Inflammatory macrophage treated with lipopolysaccharide for 4 hours (primary cell): ENCODE measurements at regions not wholly inside any gene's neighbourhood (a gene's known extent, or its start where the extent isn't known, plus 50 kb on each side); places are given as distances from the start of the nearest gene placed in this dataset.
"Not testable (repeated sequence)": the region's sequence is repeated elsewhere in the genome, so short reads cannot be mapped to it uniquely, and the experiment has no call there.

ENCODE experiments used
- DNase-seq: peaks from one replicate; pipeline ENCODE4 v3.0.0-alpha.2; 2020

DNA sequence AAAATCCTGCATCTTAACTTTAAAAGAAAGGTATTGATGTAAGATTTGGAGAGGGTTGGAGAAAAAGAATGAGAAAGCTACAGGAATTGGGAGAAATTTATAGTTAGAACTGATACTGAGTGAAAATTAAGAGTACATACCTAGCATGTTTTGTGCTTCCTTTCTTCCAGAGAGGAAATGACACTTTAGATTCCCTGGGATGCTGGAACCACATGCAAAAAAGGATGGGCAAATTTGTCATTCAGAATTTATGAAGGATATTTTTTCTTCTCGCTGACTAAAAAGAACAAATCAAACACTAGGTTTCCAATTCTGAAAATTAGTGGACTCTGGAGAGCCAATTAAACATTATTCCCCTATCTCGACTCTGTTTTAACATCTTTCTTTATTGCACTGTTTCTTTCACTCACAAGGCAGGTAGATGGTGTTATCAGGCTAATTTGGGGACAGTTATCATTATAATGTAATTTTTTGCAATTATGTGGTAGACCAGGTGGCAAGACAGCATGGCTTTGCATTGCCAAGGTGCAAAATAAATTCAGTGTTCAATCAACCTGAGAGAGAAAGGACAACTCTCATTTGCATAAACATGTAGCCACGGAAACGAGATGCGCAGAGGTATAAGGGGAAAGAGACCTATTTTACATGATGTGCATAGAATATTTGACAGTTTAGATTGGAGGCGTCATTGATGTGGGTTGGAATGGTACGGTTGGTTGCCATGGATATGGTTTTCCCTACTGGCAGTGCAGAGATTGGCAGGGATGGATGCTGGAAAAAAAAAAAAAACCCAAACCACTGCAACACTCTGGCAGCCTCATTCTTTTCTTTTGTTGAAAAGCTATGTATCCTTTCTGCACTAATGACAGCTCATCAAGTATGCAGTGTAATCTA lies 320.4 kb upstream of the CCNH start:
- DNase-seq: no peak

DNA sequence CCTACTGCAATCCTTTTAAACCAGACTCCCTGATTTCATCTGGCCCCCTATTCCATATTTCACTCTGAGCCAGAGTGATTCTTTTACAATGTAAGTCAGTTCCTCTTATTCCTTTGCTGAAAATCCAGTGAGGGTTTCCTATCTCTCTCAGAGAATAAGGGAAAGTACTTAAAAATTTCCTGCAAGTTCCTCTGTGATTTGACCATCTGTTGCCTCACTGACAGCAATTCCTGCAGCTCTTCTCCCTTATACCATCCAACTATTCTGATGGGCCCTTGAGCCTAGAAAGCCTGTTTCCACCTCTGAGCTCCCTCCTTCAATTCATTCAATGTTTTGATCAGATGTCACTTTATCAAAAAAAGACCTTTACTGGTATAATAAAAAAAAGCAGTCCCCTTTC lies 317.1 kb upstream of the CCNH start:
- DNase-seq: no peak

DNA sequence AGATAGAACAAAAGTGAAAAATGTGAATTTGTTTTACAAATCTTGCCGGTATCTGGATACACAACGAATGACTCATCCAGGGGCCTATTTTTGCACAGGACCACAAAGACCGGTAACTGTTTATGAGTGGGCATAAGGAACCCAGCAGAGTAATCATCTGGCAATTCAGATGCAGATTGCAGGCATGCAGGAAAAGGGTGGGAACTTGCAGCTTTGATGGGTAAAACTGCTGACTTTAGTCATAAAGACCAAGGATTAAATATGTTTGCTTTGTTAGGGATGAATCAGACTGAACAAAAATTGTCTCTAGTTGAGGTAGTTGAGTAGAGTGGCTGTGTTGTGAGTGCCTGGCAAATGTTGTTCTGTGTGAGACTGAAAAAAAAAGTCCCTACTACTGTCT lies 309.6 kb upstream of the CCNH start:
- DNase-seq: no peak

DNA sequence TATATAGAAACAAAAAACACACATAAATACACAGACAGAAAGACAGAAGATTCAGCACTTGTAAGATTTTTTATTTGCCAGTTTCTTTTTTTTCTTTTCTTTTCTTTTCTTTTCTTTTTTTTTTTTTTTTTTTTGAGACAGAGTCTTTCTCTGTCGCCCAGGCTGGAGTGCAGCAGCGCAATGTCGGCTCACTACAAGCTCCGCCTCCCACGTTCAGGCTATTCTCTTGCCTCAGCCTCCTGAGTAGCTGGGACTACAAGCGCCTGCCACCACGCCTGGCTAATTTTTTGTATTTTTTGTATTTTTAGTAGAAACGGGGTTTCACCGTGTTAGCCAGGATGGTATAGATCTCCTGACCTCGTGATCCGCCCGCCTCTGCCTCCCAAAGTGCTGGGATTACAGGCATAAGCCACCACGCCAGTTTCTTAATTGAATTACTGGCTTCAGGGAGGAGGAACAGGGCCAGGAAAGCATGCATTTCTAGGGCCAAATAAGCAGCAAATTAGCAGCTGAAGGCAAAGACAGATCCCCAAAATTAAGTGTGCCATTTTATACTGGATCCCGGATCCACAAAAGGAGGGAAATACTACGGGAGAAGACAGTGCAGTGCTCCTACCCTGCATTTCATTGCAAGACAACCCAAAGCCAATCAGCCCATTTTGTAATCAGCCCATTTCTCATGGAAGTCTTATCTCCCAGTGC lies 305.6 kb upstream of the CCNH start:
- not testable (repeated sequence) for DNase-seq

DNA sequence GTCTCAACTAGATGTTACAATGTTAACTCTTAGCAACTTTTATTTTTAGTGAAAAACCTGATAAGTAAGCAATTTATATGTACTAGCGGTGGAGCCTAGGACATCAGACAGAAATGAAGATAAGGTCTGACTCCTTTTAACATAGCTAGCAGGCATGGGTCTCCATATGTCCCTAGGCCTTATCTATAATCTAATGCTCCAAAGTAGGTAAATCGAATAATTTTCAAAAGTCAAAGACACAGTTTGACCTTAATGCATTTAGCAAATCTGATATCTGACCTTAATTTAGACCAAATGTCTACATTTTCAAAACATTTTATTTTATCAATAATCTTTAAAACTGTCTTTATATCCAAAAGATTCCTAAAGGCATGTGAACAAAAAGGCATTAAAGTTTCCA lies 305.0 kb upstream of the CCNH start:
- no peak for DNase-seq

DNA sequence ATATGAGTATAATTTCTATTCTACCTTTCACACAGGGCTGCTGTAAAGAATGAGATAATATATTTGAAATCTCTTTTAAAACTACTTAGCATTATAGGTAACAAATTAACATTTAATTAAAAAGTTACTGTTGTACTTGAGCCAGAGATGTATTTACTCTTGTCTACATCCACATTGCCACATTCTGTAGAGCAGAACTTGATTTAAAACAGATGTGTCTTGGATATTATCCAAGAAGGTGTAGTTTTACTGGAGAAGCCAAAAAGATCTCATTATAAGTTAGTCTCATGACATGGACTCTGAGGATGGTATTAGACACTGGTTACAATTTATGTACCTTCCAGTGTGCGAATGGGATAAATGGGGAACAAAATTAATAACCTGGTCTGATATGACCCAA lies 293.1 kb upstream of the CCNH start:
- no peak for DNase-seq

DNA sequence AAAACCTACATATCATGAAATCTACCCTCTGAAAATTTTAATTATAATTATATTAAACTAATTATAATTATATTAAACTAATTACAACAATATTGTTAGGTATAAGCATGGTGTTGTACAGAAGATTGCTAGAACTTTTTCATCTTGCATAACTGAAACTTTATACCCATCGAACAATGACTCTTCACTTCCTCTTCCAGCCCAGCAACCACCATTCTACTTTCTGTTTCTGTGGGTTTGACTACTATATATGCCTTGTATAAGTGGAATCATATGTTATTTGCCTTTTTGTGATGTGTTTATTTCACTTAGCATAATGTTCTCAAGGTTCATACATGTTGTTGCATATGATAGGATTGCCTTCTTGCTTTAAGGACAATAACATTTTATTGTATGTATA lies 274.2 kb upstream of the CCNH start:
- no peak for DNase-seq

DNA sequence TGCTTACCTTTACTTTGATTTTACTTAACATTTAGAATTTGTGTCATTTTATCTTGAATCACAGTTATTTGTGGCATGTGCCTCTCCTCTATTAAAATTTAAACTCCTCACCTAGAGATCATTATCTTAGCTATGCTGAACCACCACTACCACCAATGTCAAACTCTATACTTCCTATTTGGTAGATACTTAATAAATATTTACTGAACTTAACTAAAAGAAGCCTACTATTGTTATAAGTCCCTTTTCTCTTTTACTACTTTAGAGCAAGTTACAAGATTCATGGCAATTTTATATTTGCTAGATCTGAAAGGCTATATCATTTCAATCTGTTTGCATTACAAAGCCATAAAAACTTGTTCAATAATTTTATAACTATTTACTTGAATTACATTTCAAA lies 273.3 kb upstream of the CCNH start:
- no peak for DNase-seq

DNA sequence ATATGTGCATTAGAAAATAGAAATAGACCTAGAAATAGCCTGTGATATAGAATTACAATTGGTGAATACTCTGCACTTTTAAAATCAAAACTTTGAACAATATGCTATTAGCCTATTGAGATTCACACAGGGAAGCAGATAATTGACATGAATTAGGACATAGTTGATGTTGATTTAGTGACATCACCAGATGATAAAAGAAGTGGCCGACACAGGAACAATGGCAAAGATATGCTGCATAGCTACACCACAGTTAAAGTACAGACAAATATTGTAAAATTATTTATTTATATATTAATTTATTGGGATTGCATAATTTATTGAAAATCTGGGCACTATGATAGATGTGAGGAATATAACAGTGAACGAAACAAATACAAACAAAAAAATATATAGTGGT lies 261.5 kb upstream of the CCNH start:
- no peak for DNase-seq

DNA sequence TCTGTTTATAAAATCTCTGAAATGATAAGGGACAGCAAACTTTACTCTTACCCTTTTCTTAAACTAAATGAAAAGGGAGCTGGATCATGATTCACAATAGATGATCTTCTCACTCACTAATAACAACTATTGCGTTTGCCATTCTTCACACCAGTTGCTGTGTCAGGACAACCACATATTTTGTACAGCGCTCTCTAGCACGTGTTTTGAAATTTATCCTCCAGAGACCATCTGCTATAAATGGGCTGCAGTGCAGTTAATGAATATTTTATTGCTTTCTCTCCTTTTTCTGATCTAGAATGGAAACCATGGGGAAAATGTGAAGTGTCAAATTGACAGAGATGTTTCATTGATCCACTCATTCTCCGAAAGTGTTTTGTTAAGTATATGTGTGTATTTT lies 258.4 kb upstream of the CCNH start:
- DNase-seq: no peak

DNA sequence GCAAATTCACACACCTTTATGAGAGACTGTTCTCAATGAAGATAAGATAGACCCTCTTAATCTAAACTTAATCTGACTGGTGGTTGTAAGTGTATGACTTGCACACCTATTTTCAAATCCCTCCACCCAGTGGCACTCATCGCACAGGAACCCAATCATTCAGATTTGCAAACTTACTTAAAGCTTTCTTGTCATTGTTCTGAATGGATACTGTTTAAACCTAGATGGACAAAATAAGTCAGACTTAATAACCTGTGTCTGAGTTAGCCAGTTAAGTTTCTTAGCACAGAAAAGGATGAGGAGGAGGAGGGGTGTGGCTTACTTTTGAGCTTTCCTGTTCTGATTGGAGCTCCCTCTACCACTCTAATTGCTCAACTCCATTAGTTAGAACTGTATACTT lies 252.4 kb upstream of the CCNH start:
- no peak for DNase-seq

DNA sequence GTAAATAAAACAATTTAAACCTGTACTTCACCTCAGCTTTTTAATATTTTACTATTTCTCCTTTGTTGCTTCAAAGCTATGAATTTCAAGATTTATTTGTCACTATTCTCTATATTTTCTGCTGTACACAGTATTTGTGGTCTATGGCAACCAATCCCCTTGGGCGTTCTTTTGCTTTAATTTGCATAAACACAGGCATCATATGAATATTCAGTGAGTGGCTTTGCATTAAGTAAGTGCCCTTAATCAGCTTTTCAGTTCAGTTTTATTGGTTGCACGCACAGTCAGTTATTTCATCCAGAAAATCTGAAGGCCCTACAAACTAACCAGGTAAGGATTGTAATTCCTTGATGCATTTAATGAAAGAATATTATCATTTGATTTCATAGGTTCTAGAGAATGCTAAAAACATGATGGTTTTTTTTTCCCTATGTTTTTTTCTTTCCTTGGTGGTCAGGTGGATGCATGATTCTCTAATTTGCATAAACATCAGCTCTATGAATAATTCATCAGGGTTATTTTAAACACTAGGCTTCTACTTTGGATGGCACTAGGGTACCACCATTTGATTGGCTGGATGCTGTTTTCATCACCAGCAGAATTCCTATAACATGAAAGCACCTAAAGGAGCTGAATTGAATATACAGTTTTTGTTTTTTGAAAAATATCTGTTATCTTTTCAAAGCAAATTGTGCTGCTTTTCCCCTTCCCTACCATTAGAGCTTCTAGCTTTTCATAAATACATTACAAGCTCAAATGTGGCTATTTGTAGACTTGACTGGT lies 249.2 kb upstream of the CCNH start:
- DNase-seq: no peak

DNA sequence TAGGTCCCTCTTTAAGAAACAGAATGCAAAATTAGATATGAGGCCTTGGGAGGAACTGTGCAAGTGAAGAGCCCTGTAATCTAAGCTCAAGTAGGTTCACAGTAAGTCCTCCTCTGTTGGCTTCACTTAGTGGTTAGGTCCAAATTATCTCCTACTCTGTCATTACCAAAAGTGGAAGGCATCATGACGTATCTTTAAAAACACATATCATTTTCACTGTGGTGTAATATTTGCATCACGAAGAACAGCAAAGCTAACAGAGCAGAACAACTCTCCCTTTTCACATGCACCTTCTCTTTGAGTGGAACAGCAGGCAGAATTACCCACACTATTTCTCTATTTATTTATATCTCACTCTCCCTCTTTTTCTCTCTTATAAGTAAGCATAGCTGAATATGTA lies 240.5 kb upstream of the CCNH start:
- DNase-seq: no peak

DNA sequence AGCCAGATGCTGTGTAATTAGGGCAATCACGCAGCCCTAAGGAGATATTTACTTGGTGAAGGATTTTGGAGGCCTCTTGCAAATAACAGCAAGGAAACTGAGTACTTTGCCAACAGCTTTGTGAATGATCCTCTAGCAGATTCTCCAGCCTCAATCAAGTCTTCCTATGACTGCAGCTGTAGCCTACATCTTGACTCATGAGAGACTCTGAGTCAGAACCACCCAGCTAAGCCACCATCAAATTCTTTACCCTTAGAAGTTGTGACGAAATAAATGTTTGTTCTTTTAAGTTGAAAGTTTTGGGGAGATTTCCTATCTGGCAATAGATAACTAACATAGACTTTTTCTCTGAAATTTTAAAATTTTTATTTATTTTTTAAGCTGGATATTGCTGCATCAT lies 237.6 kb upstream of the CCNH start:
- DNase-seq: no peak

DNA sequence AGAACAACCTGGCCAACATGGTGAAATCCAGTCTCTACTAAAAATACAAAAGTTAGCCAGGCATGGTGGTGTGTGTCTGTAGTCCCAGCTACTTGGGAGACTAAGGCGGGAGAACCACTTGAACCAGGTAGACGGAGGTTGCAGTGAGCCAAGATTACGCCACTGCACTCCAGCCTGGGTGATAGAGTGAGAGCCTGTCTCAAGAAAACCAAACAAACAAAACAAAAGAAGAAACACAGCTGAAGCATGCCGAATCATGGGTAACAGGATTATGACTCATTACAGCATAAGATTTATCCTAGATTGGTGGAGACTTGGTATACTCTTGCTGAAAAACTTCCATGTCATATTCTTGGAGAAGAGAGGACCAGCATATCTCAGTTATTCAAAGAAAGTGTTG lies 236.7 kb upstream of the CCNH start:
- no peak for DNase-seq

DNA sequence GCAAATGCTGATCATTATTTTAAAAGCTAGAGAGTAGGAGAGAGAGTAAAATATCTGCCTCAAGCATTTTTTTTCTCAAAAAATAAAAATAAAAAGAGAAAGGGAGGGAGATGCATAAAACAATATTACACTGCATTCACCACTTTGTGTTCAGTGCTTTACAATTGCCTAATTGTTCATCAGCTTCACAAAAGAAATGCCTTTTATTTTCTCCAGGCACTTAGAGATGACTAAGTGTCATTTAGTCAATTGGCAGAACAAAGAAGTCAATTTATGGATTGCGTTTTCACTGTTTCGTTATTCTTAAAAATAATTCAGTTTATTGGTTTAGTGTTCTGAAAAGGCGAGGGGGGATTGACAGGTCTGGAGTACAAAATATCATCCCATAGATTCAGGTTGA lies 232.5 kb upstream of the CCNH start:
- DNase-seq: no peak

DNA sequence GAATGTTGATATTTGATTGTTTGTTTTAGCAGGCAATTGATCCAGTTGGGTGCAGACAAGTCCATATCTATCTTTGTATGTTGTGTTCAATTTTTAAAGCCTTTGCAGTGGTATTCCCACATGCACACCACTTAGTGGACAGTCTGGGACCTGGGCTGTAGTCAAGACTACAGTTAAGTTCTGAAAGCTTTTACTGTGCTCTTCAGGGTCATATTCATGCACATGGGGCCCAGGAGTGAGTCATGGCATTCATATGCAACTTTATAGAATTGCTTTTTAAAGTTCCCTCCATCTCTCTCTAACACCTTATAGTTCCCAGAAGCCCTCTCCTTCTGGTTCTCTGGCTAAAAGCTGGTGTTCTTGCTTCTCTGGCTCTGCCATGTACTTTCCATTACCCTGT lies 228.2 kb upstream of the CCNH start:
- DNase-seq: no peak

DNA sequence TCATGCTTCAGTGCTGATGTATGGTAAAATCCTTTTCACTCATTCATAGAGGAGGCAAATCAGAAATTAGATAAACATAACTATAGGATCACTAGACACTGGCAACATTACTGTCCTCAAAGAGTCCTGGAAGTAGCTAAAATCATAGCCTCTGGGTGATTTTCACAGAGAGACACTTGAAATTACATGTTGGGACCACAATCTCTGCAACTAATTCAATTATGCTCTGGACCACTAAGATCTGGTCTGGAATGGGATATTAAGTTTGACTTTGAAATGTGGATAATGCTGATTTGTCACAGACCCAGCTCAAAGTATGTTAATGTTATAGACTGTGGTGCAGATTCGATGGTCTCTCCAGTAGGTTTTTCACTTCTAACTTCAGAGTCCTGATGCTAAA lies 214.6 kb upstream of the CCNH start:
- DNase-seq: no peak

DNA sequence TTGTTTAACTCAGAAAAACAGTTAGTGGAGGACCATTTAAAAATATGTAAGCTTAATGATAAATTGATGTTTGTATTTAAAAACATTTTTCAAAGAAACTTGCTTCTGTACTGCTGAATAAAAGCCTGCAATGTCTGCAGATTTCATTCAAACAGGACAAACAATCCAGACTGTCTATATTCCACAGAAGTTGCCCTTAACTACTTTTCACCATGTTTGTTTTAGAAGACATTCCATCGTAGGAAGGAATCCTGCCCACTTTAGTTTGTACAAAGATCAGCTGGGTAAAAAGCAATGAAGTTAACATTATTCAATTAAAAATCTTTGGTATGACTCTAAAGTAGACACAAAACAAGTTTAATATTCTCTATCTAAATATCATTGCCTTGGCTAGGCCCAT lies 195.7 kb upstream of the CCNH start:
- DNase-seq: no peak

DNA sequence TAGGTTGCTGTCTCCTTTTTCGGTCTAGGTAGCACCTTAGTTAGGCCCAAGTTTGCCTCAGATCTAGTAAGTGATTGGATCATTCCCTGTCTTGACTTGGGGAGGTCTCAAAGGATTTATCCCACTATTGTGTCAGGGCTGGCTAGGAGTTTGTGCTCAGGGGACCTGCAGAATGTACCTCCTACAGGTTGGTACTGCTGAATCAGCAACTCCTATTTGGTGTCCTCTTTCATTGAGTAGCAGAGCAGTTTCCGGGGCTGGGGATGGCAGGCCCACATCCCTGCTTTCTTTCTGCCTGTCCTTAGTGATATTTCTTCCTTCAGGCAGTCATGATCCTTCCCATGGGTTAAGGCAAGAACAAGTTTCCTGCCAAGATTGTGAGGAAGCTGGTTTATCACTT lies 192.9 kb upstream of the CCNH start:
- no peak for DNase-seq

DNA sequence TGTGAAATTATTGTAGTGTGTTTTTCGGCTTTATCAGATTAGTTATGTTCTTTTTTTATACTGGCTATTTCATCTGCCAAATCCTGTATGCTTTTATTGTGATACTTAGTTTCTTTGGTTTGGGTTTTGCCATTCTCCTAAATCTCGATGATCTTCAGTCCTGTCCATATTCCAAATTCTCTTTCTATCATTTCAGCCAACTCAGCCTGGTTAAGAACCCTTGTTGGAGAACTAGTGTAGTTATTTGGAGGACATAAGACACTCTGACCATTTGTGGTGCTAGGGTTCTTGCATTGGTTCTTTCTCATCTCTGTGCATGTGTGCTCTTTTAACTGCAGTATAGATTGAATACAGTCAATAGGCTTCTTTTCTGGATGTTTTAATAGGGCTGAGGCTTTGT lies 187.0 kb upstream of the CCNH start:
- no peak for DNase-seq

DNA sequence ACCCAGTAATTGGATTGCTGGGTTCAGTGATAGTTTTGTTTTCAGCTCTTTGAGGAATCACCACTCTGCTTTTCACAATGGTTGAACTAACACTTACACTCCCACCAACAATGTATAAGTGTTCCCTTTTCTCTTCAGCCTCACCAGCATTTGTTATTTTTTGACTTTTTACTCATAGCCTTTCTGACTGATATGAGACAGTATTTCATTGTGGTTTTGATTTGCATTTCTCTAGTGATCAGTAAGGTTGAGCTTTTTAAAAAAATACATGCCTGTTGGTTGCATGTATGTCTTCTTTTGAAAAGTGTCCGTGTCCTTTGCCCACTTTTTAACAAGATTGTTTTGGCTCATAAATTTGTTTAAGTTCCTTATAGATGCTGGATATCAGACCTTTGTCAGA lies 185.7 kb upstream of the CCNH start:
- DNase-seq: no peak

DNA sequence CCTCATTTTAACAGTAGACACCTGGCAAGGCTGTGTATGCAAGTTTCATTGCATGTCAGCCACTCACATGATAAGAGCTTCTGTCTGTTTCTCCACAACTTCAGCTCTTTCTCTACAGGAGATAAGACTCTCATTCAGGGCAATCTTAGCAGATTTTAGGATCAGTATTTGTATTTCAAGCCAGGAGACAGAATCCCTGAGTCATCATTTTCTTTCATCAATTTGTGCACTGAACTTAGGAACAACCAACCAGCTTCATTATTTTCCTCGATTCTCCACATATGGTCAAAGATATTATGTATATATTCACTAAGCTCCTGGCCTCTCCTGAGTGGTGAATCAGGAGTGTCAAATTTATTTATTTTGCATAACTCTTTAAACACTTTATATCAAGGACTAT lies 181.8 kb upstream of the CCNH start:
- DNase-seq: no peak

DNA sequence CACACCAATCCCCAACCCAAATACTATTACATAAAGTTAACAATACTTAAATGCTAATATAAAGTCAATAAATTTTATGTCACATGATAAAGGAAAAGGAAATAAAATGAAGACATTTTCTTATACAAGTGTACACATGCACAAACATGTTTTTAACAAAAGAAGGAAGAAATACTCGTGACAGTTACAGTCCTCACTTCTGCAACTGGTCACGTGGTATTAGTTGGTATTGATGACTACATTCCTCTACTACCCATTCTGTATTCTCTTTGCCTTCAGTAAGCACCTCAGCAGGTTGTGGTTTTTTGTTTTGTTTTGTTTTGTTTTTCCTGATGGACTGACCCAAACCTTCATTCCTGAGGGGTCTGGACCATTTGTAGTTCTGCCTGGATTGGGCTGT lies 176.9 kb upstream of the CCNH start:
- DNase-seq: no peak
